ENCODE measurements at regions not wholly inside any gene's neighbourhood (a gene's known extent, or its start where the extent isn't known, plus 50 kb on each side); places are given as distances from the start of the nearest gene placed in this dataset.

DNA sequence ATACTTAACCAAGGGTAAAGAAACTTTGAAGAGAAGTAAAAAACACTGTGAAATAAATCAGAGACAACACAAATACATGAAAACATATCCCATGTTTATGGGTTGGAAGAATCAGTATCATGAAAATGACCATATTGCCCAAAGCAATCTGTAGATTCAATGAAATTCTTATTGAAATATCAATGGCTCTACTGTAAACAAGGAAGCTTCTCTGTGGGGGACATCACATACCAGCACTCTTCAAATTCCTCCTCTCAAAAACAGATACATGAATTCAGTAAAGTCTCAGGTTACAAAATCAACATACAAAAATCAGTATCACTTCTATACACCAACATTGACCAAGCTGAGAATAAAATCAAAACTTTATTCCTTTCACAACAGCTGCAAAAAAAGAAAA, 63.5 kb upstream of the CNTNAP5 start:
- TF ChIP-seq, protein P1, sequence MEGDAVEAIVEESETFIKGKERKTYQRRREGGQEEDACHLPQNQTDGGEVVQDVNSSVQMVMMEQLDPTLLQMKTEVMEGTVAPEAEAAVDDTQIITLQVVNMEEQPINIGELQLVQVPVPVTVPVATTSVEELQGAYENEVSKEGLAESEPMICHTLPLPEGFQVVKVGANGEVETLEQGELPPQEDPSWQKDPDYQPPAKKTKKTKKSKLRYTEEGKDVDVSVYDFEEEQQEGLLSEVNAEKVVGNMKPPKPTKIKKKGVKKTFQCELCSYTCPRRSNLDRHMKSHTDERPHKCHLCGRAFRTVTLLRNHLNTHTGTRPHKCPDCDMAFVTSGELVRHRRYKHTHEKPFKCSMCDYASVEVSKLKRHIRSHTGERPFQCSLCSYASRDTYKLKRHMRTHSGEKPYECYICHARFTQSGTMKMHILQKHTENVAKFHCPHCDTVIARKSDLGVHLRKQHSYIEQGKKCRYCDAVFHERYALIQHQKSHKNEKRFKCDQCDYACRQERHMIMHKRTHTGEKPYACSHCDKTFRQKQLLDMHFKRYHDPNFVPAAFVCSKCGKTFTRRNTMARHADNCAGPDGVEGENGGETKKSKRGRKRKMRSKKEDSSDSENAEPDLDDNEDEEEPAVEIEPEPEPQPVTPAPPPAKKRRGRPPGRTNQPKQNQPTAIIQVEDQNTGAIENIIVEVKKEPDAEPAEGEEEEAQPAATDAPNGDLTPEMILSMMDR (IDR thresholded peaks at IDR 0.05; ENCODE audit: borderline replicate concordance, extremely low read depth, low read length, poor library complexity, severe bottlenecking) = no peak
- no peak for TF ChIP-seq EZH2 (IDR thresholded peaks at IDR 0.05; ENCODE audit: borderline replicate concordance, low read depth, low read length, severe bottlenecking)

Measured in DND-41 (cell line).